ENCODE measurements at regions not wholly inside any gene's neighbourhood (a gene's known extent, or its start where the extent isn't known, plus 50 kb on each side); places are given as distances from the start of the nearest gene placed in this dataset.

GRCh38 chr15:31270767-31271166 lies 55.9 kb upstream of the KLF13 start (continued):
- TF ChIP-seq ATF3 (IDR thresholded peaks at IDR 0.05; ENCODE audit: borderline replicate concordance, extremely low read depth, low read depth, low read length) (no peak), NFYB (IDR thresholded peaks at IDR 0.05; ENCODE audit: insufficient read depth, low read depth, low read length) (0 out of 2 replicates have a peak, but pooled peaks have one; percentile 41), ZNF274 (IDR thresholded peaks at IDR 0.05; ENCODE audit: insufficient read depth, insufficient read length) (no peak), ZNF207 (IDR thresholded peaks at IDR 0.05; ENCODE audit: borderline replicate concordance) (no peak), EZH2 (IDR thresholded peaks at IDR 0.05; ENCODE audit: borderline replicate concordance, control insufficient read depth, low read depth, low read length) (no peak), ZBTB40 (IDR thresholded peaks at IDR 0.05; ENCODE audit: borderline replicate concordance) (no peak), BHLHE40 (IDR thresholded peaks at IDR 0.05; ENCODE audit: borderline replicate concordance in 1 of 2, low read depth in 2 of 2, low read length in 1 of 2) (no peak), HCFC1 (IDR thresholded peaks at IDR 0.05; ENCODE audit: low read length) (peak; percentile 57), SIX5 (IDR thresholded peaks at IDR 0.05; ENCODE audit: low read depth, low read length, severe bottlenecking) (peak; percentile 72)
